ENCODE measurements at regions not wholly inside any gene's neighbourhood (a gene's known extent, or its start where the extent isn't known, plus 50 kb on each side); places are given as distances from the start of the nearest gene placed in this dataset.

- intact Hi-C loops (cut with DNase I), result no loop called here
- DNase-seq, result no peak
- no peak for TF ChIP-seq CTCF (IDR thresholded peaks at IDR 0.05)
- Histone ChIP-seq H3K4me1 (no peaks in the 10 kb centered on the region), H3K27me3 (no peaks in the 10 kb centered on the region), H3K27ac (no peak overlapping the region), H3K4me3 (no peak overlapping the region), H3K9me3 (no peaks in the 10 kb centered on the region), H3K36me3 (no peaks in the 10 kb centered on the region)
- no peak for ATAC-seq
Observed at GRCh38 chr13:78478183-78478582, 125.2 kb downstream of the POU4F1 start.

GRCh38 chr13:78476910-78477309 lies 126.4 kb downstream of the POU4F1 start:
- ATAC-seq (no peak), DNase-seq (no peak)

DNA sequence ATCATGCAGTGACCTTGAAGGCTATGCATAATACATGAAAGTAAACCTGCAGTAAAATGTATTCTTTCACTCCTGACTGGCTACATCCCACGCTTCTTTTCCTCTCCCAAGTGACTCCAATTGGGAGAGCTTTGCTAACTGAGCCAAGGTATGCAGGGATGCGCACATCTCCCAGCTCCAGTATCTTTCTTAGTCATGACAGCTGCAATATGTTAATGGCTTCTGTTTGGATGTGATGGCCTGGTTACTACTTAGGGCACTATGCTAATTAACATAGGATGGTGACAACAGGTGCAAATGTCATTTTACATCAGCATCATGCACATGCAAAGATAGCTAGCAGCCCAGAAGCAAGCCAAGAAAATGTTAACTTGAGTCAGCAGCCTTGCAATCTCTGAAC lies 134.7 kb downstream of the POU4F1 start:
- ATAC-seq (no peak), DNase-seq (no peak)
- no peaks in the 10 kb centered on the region for H3K27me3 ChIP-seq
- no peak for TF ChIP-seq CTCF (IDR thresholded peaks at IDR 0.05)
- no peak overlapping the region for H3K4me3 ChIP-seq
- H3K27ac ChIP-seq, result no peak overlapping the region
- H3K4me1 ChIP-seq, result no peaks in the 10 kb centered on the region
- intact Hi-C loops (cut with DNase I), result no loop called here
- H3K36me3 ChIP-seq, result no peaks in the 10 kb centered on the region
- no peaks in the 10 kb centered on the region for H3K9me3 ChIP-seq

More at GRCh38 chr13:78476910-78477309, 126.4 kb downstream of the POU4F1 start:
- Histone ChIP-seq H3K4me1 (no peaks in the 10 kb centered on the region), H3K9me3 (no peaks in the 10 kb centered on the region), H3K36me3 (no peaks in the 10 kb centered on the region), H3K27ac (no peak overlapping the region), H3K27me3 (no peaks in the 10 kb centered on the region), H3K4me3 (no peak overlapping the region)
- TF ChIP-seq CTCF (IDR thresholded peaks at IDR 0.05), result no peak
- intact Hi-C loops (cut with DNase I), result no loop called here

DNA sequence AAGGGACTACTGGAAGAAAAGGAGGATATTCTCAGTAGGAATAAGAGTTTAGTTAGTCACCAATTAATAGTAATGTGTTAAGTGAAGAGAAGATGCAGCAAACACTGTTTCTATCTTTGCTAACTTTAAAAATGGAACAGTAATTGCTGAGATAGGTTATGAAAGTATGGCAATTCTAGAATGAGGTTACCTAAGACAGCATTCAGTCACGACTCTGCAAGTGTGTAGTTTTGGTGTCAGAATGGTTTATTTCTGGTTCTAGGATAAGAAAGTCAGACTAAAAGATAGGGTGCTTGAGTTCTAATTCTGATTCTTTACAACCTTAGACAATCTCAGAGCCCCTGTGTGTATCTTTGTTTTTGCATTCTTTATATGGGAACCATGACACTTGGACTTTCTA lies 138.1 kb downstream of the POU4F1 start:
- TF ChIP-seq CTCF (IDR thresholded peaks at IDR 0.05), result no peak
- Histone ChIP-seq H3K27ac (no peak overlapping the region), H3K4me3 (no peak overlapping the region), H3K9me3 (no peaks in the 10 kb centered on the region), H3K36me3 (no peaks in the 10 kb centered on the region), H3K27me3 (no peaks in the 10 kb centered on the region), H3K4me1 (no peaks in the 10 kb centered on the region)
- ATAC-seq (no peak), DNase-seq (no peak)
- intact Hi-C loops (cut with DNase I), result no loop called here

- DNase-seq (no peak), ATAC-seq (no peak)
- no peaks in the 10 kb centered on the region for H3K4me1 ChIP-seq
- intact Hi-C loops (cut with DNase I), result no loop called here
- no peaks in the 10 kb centered on the region for H3K36me3 ChIP-seq
- no peak overlapping the region for H3K4me3 ChIP-seq
- H3K27ac ChIP-seq, result no peak overlapping the region
- H3K9me3 ChIP-seq, result no peaks in the 10 kb centered on the region
- no peak for TF ChIP-seq CTCF (IDR thresholded peaks at IDR 0.05)
- H3K27me3 ChIP-seq, result no peaks in the 10 kb centered on the region
Observed at GRCh38 chr13:78460176-78460575, 143.2 kb downstream of the POU4F1 start.
